Cerebellar cortex (tissue), 1 donor: ENCODE measurements at regions not wholly inside any gene's neighbourhood (a gene's known extent, or its start where the extent isn't known, plus 50 kb on each side); places are given as distances from the start of the nearest gene placed in this dataset.

Experiments used
- DNase-seq: peaks from one replicate; pipeline ENCODE4 v3.0.0-alpha.2; 2015; ENCODE audit warnings: low spot score

GRCh38 chr2:176468457-176469113 lies 199.3 kb downstream of the MTX2 start:
- DNase-seq: no peak

- DNase-seq: no peak
These were observed 201.5 kb downstream of the MTX2 start for GRCh38 chr2:176470713-176471112.

- no peak for DNase-seq
These were observed 202.7 kb downstream of the MTX2 start for GRCh38 chr2:176471949-176472348.

GRCh38 chr2:176473177-176473576 lies 203.9 kb downstream of the MTX2 start:
- no peak for DNase-seq

GRCh38 chr2:176473851-176474250 lies 204.6 kb downstream of the MTX2 start:
- no peak for DNase-seq

- DNase-seq: no peak
These were observed 208.1 kb downstream of the MTX2 start for GRCh38 chr2:176477336-176477735.

- DNase-seq: no peak
These were observed 210.7 kb downstream of the MTX2 start for GRCh38 chr2:176479961-176480360.

- no peak for DNase-seq
These were observed 212.9 kb downstream of the MTX2 start for GRCh38 chr2:176482107-176482506.

- DNase-seq: no peak
These were observed 214.2 kb downstream of the MTX2 start for GRCh38 chr2:176483476-176483875.

GRCh38 chr2:176483901-176484568 lies 214.8 kb downstream of the MTX2 start:
- DNase-seq: no peak

GRCh38 chr2:176484838-176485237 lies 215.6 kb downstream of the MTX2 start:
- DNase-seq: no peak

GRCh38 chr2:176488431-176488830 lies 219.2 kb downstream of the MTX2 start:
- no peak for DNase-seq

- no peak for DNase-seq
These were observed 221.0 kb downstream of the MTX2 start for GRCh38 chr2:176490061-176490861.

- no peak for DNase-seq
These were observed 222.1 kb downstream of the MTX2 start for GRCh38 chr2:176491172-176491904.

GRCh38 chr2:176492583-176492982 lies 223.3 kb downstream of the MTX2 start:
- DNase-seq: no peak

- DNase-seq: no peak
These were observed 224.1 kb downstream of the MTX2 start for GRCh38 chr2:176493226-176493825.

GRCh38 chr2:176493909-176494308 lies 224.7 kb downstream of the MTX2 start:
- DNase-seq: no peak

- DNase-seq: peak; percentile 5
These were observed 225.7 kb downstream of the MTX2 start for GRCh38 chr2:176494949-176495353.

GRCh38 chr2:176495826-176496225 lies 226.6 kb downstream of the MTX2 start:
- DNase-seq: no peak

- no peak for DNase-seq
These were observed 227.5 kb downstream of the MTX2 start for GRCh38 chr2:176496761-176497160.

- no peak for DNase-seq
These were observed 231.7 kb downstream of the MTX2 start for GRCh38 chr2:176500901-176501300.

GRCh38 chr2:176501617-176502016 lies 232.4 kb downstream of the MTX2 start:
- DNase-seq: no peak
